Midbrain (tissue), 1 donor: ENCODE measurements at regions not wholly inside any gene's neighbourhood (a gene's known extent, or its start where the extent isn't known, plus 50 kb on each side); places are given as distances from the start of the nearest gene placed in this dataset.
"Not testable (repeated sequence)": the region's sequence is repeated elsewhere in the genome, so short reads cannot be mapped to it uniquely, and the experiment has no call there.

Experiments used
- DNase-seq: peaks from one replicate; lab custom pipeline; 2025; lab: John Stamatoyannopoulos, UW

- no peak for DNase-seq
Observed at GRCh38 chr17:5951912-5952311, 118.3 kb upstream of the WSCD1 start.

- DNase-seq, result no peak
Observed at GRCh38 chr17:5952518-5952917, 117.7 kb upstream of the WSCD1 start.

GRCh38 chr17:5955764-5956163, 114.4 kb upstream of the WSCD1 start:
- DNase-seq, result no peak

- no peak for DNase-seq
Observed at GRCh38 chr17:5958850-5959249, 111.3 kb upstream of the WSCD1 start.

- DNase-seq, result no peak
Observed at GRCh38 chr17:5962371-5962770, 107.8 kb upstream of the WSCD1 start.

GRCh38 chr17:5971969-5972368, 98.2 kb upstream of the WSCD1 start:
- no peak for DNase-seq

- DNase-seq, result no peak
Observed at GRCh38 chr17:5973410-5973809, 96.8 kb upstream of the WSCD1 start.

GRCh38 chr17:5975661-5976060, 94.5 kb upstream of the WSCD1 start:
- DNase-seq, result no peak

GRCh38 chr17:5976251-5976650, 93.9 kb upstream of the WSCD1 start:
- DNase-seq, result no peak

- no peak for DNase-seq
Observed at GRCh38 chr17:5978496-5978895, 91.7 kb upstream of the WSCD1 start.

- DNase-seq, result no peak
Observed at GRCh38 chr17:5980941-5981340, 89.2 kb upstream of the WSCD1 start.

GRCh38 chr17:5986644-5987043, 83.5 kb upstream of the WSCD1 start:
- DNase-seq, result no peak

GRCh38 chr17:6000426-6000825, 69.8 kb upstream of the WSCD1 start:
- DNase-seq, result no peak

- DNase-seq, result not testable (repeated sequence)
Observed at GRCh38 chr17:6003221-6003620, 67.0 kb upstream of the WSCD1 start.

- DNase-seq, result no peak
Observed at GRCh38 chr17:6005939-6006338, 64.2 kb upstream of the WSCD1 start.

GRCh38 chr17:6011206-6011605, 59.0 kb upstream of the WSCD1 start:
- DNase-seq, result no peak

- no peak for DNase-seq
Observed at GRCh38 chr17:6018788-6019187, 51.4 kb upstream of the WSCD1 start.

- DNase-seq, result no peak
Observed at GRCh38 chr17:6019959-6020358, 50.2 kb upstream of the WSCD1 start.

GRCh38 chr17:6020376-6021010, 49.7 kb upstream of the WSCD1 start:
- DNase-seq, result no peak
